ENCODE measurements at regions not wholly inside any gene's neighbourhood (a gene's known extent, or its start where the extent isn't known, plus 50 kb on each side); places are given as distances from the start of the nearest gene placed in this dataset.
A peak's percentile ranks its signal among the peaks of the same experiment; 100 is the strongest.

DNA sequence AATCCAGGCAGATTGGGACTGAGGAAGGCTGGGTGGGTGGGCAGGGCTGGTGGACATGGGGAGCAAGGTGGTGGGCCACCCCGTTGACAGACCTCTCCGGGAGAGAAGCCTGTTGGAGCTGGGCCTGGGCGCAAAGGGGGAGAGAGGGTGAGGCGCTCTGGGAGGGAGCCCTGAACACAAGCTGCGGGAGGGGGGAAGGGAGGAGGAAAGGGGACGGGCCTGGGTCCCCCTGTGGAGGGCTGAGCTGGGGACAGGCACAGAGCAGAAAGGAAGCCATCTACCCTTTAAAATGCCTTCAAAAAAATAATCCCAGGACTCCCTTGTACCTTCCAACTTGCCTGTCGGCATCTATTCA lies 161.8 kb downstream of the PSMG1 start:
- Histone ChIP-seq H3K4me3 (ENCODE audit: insufficient read depth, low read depth, low read length) (no peak overlapping the region), H3K27me3 (ENCODE audit: control insufficient read depth, insufficient read depth, low read length) (no peaks in the 10 kb centered on the region; the same call in 1 of the 2 replicates), H3K36me3 (replicated peaks; ENCODE audit: control insufficient read depth, insufficient read depth, low read length) (no peaks in the 10 kb centered on the region)
- DNase-seq: peak; percentile 66

DNA sequence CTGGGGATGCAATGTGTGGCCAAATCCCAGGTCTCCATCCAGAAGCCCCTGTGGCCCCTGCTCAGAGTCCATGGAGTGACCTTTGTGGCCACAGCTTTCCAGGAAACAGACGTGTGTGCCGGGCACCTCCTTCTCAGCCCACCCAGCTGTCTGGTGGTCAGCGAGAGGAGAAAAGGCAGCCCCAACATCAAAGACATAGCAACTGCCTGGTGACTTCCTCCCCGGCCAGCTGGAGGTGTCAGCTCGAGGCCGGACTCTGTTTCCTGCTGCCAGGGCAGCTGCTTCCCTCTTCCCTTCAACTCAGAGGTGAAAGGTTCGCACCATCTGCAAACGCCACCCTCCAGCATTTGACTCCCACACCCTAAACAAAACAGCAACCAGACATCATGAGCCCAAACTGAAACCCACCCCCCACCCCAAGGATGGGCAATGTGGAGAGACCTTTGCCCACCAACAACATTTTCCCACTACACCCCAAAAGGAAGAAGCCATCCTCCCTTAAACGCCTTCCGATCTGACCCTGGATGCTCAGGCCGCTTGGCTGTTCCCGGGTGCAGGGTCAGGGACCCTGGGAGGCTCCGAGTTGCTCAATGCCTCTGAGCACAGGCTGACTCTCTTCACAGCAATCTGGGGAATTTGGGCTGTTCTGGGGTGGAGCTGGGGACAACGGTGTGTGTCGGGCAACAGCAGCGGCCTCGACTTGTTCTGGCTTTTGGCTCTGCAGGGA lies 162.3 kb downstream of the PSMG1 start:
- Histone ChIP-seq H3K4me3 (ENCODE audit: insufficient read depth, low read depth, low read length) (no peak overlapping the region), H3K27me3 (ENCODE audit: control insufficient read depth, insufficient read depth, low read length) (no peaks in the 10 kb centered on the region; the same call in 1 of the 2 replicates), H3K36me3 (replicated peaks; ENCODE audit: control insufficient read depth, insufficient read depth, low read length) (no peaks in the 10 kb centered on the region)
- no peak for DNase-seq

DNA sequence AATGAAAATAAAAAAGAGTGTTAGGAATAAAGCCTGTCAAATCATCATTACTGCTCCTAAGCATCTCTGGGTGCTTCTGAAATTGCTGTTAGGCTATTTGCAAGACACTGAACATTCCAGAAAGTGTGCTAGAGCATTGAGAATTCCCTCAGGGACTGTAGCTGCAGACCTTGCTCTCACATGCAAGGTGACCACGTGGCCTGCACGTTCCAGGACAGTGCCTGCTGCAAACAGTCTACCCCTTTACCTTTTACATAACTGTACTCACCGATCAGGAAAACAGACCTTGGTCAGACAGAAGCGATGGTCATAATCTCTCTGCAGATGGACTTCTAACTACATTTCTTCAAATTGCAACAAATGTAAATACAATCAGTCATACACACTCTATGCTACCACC lies 164.5 kb downstream of the PSMG1 start:
- H3K36me3 ChIP-seq (replicated peaks; ENCODE audit: control insufficient read depth, insufficient read depth, low read length): no peaks in the 10 kb centered on the region
- no peaks in the 10 kb centered on the region; the same call in 1 of the 2 replicates for H3K27me3 ChIP-seq (ENCODE audit: control insufficient read depth, insufficient read depth, low read length)

DNA sequence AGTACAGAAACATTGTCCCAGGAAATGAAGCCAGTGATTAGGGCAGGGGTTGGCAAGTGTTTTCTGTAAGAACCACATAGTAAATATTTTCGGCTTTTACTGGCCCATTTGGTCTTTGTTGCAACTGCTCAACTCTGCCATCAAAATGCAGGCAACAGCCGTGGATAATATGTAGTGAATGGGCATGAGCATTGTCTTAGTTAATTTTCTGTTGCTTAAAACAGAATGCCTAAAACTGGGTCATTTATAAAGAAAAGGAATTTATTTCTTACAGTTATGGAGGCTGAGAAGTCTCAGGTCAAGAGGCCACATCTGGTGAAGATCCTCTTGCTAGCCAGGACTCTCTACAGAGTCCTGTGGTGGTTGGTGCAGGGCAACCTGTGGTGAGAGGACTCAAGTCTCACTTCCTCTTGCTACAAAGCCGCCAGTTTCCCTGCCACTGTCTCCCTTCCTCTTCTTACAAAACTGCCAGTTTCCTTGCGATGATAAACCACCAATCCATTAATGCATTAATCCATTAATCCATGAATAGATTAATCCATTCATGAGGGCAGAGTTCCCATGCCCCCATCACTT lies 166.4 kb downstream of the PSMG1 start:
- Histone ChIP-seq H3K4me3 (ENCODE audit: insufficient read depth, low read depth, low read length) (no peak overlapping the region), H3K36me3 (replicated peaks; ENCODE audit: control insufficient read depth, insufficient read depth, low read length) (no peaks in the 10 kb centered on the region; the same call in 1 of the 2 replicates), H3K27me3 (ENCODE audit: control insufficient read depth, insufficient read depth, low read length) (no peaks in the 10 kb centered on the region; the same call in 1 of the 2 replicates)
- DNase-seq: no peak

More for the DNA sequence above, 164.5 kb downstream of the PSMG1 start:
- DNase-seq: no peak
- H3K4me3 ChIP-seq (ENCODE audit: insufficient read depth, low read depth, low read length): no peak overlapping the region

DNA sequence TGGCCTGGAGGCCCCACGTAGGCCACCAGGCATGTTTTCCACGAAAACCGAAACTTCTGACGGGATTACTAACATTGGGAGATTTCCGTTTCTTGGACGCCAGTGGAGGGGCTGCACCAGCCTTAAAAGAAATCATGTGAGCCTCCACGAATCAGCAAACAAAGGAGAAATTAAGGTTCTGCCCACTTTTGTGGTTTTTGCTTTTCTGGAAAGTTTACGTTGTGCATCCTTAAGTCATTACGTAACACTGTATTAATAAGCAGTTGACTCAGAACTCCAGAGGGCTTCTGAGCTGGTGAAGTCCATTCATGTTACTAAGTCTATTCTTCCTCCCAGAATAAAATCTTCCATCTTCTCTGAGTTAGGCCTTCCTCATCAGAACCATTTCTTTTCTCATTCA lies 168.5 kb downstream of the PSMG1 start:
- H3K36me3 ChIP-seq (replicated peaks; ENCODE audit: control insufficient read depth, insufficient read depth, low read length): no peaks in the 10 kb centered on the region; the same call in 1 of the 2 replicates
- DNase-seq: no peak
- no peaks in the 10 kb centered on the region for H3K27me3 ChIP-seq (ENCODE audit: control insufficient read depth, insufficient read depth, low read length)
- H3K4me3 ChIP-seq (ENCODE audit: insufficient read depth, low read depth, low read length): no peak overlapping the region

DNA sequence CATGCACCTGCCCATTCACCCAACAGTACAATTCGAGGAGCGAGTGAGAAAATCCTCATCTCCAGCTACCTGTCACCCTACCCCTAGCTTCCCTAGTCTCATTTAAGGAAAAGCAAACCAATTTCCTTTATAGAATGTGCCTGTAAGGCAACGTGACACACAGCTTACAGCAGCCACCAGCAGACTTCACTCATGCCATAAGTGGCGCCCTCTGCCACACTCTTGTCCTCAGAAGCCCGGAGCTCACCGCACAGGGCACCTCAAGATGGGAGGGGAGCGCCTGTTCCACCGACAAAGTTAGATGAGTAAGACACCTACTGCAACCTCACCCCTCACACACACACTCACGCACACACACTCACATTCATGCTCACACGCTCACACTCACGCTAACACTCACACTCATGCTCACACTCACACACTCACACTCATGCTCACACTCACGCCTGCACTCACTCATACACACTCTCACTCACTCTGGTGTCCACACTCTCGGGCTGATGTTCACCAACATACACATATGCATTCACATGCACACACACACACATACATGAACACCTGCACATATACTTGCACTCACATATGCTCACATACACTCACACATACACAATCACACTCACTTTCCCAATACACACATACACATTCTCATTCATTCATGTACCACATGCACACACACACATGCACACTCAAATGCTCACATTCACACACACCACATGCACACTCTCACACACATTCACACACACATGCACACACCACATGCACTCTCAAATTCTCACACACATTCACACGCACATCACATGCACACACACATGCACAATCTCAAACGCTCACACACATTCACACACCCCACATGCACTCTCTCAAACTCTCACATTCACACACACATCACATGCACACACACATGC lies 170.7 kb downstream of the PSMG1 start:
- DNase-seq: no peak
- no peaks in the 10 kb centered on the region; the same call in 1 of the 2 replicates for H3K36me3 ChIP-seq (replicated peaks; ENCODE audit: control insufficient read depth, insufficient read depth, low read length)
- no peak overlapping the region for H3K4me3 ChIP-seq (ENCODE audit: insufficient read depth, low read depth, low read length)
- no peaks in the 10 kb centered on the region for H3K27me3 ChIP-seq (ENCODE audit: control insufficient read depth, insufficient read depth, low read length)

DNA sequence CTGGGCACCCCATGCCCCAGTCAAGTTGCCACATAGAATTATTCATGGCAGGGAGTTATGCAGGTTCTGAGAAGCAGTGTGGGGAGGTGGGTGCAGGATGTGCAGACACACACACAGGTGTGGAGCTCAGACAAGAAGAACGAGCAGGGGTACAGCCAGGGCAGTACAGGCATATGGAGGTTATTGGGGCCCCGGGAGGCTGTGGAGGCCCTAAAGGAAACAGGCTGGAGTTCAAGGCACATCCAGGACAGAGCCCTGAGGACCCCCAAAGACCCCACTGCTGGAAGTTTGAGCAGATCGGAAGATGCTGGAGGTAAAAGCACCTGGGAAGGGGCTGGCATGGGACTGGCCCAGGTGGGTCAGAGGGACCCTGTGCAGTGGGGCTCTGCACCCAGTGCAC lies 171.3 kb downstream of the PSMG1 start:
- H3K4me3 ChIP-seq (ENCODE audit: insufficient read depth, low read depth, low read length): no peak overlapping the region
- no peaks in the 10 kb centered on the region; the same call in 1 of the 2 replicates for H3K36me3 ChIP-seq (replicated peaks; ENCODE audit: control insufficient read depth, insufficient read depth, low read length)
- no peaks in the 10 kb centered on the region for H3K27me3 ChIP-seq (ENCODE audit: control insufficient read depth, insufficient read depth, low read length)
- DNase-seq: no peak

DNA sequence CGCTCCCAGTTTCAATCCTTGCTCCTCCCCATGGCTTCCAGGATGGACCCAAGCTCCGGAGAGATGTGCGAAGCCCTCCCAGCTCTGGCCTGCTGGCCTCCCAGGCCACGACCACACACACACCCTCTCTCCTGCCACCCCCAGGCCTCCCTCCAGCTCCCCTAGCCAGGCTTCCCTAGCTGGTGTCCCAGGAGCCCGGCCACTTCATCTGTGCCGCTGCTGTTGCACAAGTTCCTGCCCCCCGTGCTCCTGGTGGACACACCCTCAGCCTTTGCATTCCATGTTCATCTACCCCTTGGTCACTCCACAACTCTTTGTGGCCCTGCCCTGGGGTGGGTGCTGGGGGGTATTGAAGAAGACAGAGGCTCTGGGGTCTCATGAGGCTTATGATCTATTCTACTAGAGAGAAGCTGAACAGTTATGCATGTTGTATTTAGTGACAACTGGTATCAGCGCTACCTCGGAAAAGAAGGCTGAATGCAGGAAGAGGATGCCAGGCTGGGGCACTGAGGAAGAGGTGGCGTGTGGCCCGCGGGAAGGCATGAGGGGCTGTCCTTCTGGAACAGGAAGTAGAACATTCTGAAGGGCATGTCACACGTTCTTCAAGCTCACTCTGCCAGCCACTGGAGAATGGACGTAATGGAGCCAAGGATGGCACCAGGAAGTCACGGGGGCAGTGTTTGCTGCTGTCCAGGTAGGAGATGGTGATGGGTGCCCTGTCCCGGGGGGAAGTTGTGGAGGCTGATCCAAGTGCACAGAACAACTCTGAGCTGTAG lies 172.4 kb downstream of the PSMG1 start:
- H3K27me3 ChIP-seq (ENCODE audit: control insufficient read depth, insufficient read depth, low read length): no peaks in the 10 kb centered on the region; the same call in 1 of the 2 replicates
- DNase-seq: no peak
- H3K4me3 ChIP-seq (ENCODE audit: insufficient read depth, low read depth, low read length): no peak overlapping the region
- no peaks in the 10 kb centered on the region; the same call in 1 of the 2 replicates for H3K36me3 ChIP-seq (replicated peaks; ENCODE audit: control insufficient read depth, insufficient read depth, low read length)

DNA sequence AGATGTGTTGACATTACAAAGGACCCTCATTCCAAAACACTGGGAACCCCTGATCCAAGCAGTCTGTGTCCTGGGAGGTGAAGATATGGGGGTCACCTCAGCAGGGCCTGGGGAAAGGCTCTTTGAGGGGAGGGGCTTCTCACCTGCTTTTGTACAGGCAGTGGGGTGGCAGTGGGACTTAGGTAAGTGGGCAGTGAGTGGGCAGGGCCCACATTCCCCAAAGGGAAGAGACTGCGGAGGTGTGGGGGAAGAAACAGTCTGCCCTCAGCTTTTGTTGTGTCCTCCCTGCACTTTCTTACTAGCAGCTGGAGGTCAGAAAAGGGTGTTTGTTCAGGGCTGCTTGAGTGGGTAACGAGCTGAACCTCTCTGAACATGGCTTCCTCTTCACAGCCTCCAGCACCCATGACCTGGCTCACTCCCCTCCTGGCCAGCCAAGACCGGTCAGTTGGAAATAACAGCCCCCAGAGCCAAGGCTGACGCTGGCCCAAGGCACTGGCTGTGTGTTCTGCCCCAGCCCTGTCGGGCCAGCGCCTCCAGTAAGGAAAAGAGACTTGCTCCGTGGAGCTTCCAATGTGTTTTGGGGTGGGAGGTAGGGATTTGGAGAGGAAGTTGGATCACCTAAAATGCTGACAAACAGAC lies 173.5 kb downstream of the PSMG1 start:
- Histone ChIP-seq H3K36me3 (replicated peaks; ENCODE audit: control insufficient read depth, insufficient read depth, low read length) (no peaks in the 10 kb centered on the region; the same call in 1 of the 2 replicates), H3K4me3 (ENCODE audit: insufficient read depth, low read depth, low read length) (no peak overlapping the region), H3K27me3 (ENCODE audit: control insufficient read depth, insufficient read depth, low read length) (no peaks in the 10 kb centered on the region; the same call in 1 of the 2 replicates)
- DNase-seq: peak; percentile 22

DNA sequence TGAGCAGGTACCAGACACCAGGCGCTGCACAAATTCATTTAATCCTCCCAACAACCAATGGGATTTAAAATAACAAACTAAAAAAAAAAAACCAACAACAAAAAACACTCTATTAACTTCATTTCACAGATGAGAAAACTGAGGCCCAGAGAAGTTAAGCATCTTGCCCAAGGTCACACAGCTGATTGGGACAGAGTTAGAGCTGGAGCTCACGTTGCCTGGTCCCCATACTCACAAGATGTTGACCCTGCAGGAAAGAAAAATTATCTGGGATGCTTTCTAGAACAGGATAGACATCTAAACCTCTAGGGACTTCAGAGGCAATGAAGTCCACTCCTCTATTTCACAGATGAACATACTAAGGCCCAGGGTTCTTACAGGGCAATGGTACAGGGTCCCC lies 175.3 kb downstream of the PSMG1 start:
- H3K4me3 ChIP-seq (ENCODE audit: insufficient read depth, low read depth, low read length): no peak overlapping the region
- no peaks in the 10 kb centered on the region; the same call in 1 of the 2 replicates for H3K27me3 ChIP-seq (ENCODE audit: control insufficient read depth, insufficient read depth, low read length)
- no peak for DNase-seq
- no peaks in the 10 kb centered on the region; the same call in 1 of the 2 replicates for H3K36me3 ChIP-seq (replicated peaks; ENCODE audit: control insufficient read depth, insufficient read depth, low read length)

DNA sequence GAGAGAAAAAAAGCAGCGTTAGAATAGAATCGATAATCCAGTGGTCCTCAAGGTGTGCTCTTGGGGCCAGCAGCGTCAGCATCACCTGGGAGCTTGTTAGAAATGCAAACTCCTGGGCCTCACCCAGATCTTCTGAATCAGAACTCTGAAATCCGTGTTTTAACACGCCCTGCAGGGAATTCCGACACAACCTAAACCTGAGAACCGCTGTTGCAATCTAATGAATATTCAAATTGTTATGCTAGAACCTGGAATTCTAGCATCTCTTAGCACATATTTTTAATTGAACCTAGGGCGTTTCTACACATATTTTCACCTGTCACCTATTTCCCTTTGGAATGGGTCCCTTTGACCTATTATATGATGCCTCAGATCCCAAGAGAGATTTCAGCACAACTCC lies 175.7 kb downstream of the PSMG1 start:
- Histone ChIP-seq H3K27me3 (ENCODE audit: control insufficient read depth, insufficient read depth, low read length) (no peaks in the 10 kb centered on the region; the same call in 1 of the 2 replicates), H3K4me3 (ENCODE audit: insufficient read depth, low read depth, low read length) (no peak overlapping the region), H3K36me3 (replicated peaks; ENCODE audit: control insufficient read depth, insufficient read depth, low read length) (no peaks in the 10 kb centered on the region)
- DNase-seq: no peak

DNA sequence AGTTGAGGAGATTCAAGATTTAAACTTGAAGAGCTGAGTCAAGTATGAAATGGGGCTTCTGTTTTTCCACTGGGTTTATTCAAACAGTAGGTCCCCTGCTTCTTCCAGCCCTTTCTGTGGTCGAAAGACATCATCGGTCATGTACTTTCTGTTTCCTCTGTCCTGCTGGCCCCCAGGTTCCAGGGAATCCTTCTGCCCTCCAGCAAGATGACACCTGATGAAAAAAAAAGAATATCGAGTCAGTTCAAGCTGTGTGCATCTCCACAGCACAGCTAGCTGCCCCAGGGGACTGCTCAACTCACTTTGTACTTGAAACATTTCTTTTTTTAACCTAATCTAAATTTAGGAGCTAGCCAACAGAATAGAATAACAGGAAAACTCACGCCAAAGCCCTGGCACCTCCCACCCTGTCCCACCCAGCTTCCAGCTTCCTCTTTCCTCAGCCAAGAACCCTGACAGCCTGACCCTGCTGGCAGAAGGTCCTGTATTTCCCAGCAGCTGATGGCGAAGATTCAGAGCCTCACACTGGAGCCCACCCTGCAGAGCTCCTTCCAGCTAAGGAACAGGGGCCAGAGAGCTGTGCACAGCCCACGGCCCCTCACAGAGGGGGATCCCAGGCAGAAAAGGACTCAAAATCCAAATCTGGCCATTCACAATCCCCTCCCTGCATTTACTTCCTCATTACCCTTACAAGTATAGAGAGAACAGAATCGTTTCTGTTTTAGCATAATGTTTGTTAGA lies 176.5 kb downstream of the PSMG1 start:
- peak; percentile 65 for DNase-seq
- Histone ChIP-seq H3K36me3 (replicated peaks; ENCODE audit: control insufficient read depth, insufficient read depth, low read length) (no peaks in the 10 kb centered on the region), H3K4me3 (ENCODE audit: insufficient read depth, low read depth, low read length) (no peak overlapping the region), H3K27me3 (ENCODE audit: control insufficient read depth, insufficient read depth, low read length) (no peaks in the 10 kb centered on the region; the same call in 1 of the 2 replicates)

DNA sequence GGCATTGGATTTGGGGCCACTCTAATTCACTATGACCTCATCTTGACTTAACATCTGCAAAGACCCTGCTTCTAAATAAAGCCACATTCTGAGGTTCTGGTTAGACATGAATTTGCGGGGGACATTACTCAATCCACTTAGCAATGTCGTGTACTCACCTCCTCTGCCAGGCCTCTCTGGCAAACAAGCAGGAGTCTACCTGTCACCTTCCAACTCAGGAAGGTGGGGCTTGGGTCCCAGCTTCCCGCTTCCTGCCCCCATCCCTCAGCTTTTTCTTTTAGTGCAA lies 177.8 kb downstream of the PSMG1 start:
- H3K27me3 ChIP-seq (ENCODE audit: control insufficient read depth, insufficient read depth, low read length): no peaks in the 10 kb centered on the region; the same call in 1 of the 2 replicates
- H3K36me3 ChIP-seq (replicated peaks; ENCODE audit: control insufficient read depth, insufficient read depth, low read length): no peaks in the 10 kb centered on the region
- no peak overlapping the region for H3K4me3 ChIP-seq (ENCODE audit: insufficient read depth, low read depth, low read length)
- DNase-seq: peak; percentile 16

Measured in H7 (cell line).